Astrocyte (in vitro differentiated cells and primary cell): ENCODE measurements at regions not wholly inside any gene's neighbourhood (a gene's known extent, or its start where the extent isn't known, plus 50 kb on each side); places are given as distances from the start of the nearest gene placed in this dataset.
"Not testable (repeated sequence)": the region's sequence is repeated elsewhere in the genome, so short reads cannot be mapped to it uniquely, and the experiment has no call there.

ENCODE experiments used
- DNase-seq: peaks from one replicate; pipeline ENCODE4 v3.0.0-alpha.2; 2010; ENCODE audit warnings: low read depth
- FAIRE-seq: peaks from 2 replicates; lab custom pipeline; 2011; peaks lifted over from hg19 to GRCh38; lab: Jason Lieb, UNC
- H2AFZ ChIP-seq: 2 replicates; pipeline ENCODE4 v1.6.0; 2012; ENCODE audit warnings: low read depth, low read length, inconsistent platforms
- H3K27ac ChIP-seq: 2 replicates; pipeline ENCODE4 v1.5.1; 2011; ENCODE audit warnings: low read depth, low read length, inconsistent platforms
- H3K27me3 ChIP-seq: 2 replicates; pipeline ENCODE4 v1.6.0; 2011; ENCODE audit warnings: low read length, inconsistent platforms; ENCODE audit not compliant: insufficient read depth
- H3K36me3 ChIP-seq: 2 replicates; pipeline ENCODE4 v1.5.1; 2011; ENCODE audit warnings: low read length, inconsistent platforms; ENCODE audit not compliant: insufficient read depth
- H3K4me1 ChIP-seq: 2 replicates; pipeline ENCODE4 v1.5.1; 2011; ENCODE audit warnings: low read length, inconsistent platforms; ENCODE audit not compliant: insufficient read depth
- H3K4me2 ChIP-seq: 2 replicates; pipeline ENCODE4 v1.6.0; 2012; ENCODE audit warnings: low read length, inconsistent platforms
- H3K4me3 ChIP-seq: 2 replicates; pipeline ENCODE4 v1.5.1; 2011; ENCODE audit warnings: low read depth, mild to moderate bottlenecking, low read length, inconsistent platforms; ENCODE audit not compliant: insufficient read depth
- H3K79me2 ChIP-seq: 2 replicates; pipeline ENCODE4 v1.6.0; 2012; ENCODE audit warnings: mild to moderate bottlenecking, low read length, inconsistent platforms; ENCODE audit not compliant: insufficient read depth
- H3K9ac ChIP-seq: 2 replicates; pipeline ENCODE4 v1.6.0; 2012; ENCODE audit warnings: mild to moderate bottlenecking, low read length, inconsistent platforms
- H3K9me3 ChIP-seq: 2 replicates; pipeline ENCODE4 v1.5.1; 2012; ENCODE audit warnings: low read depth, mild to moderate bottlenecking, low read length, inconsistent platforms; ENCODE audit not compliant: insufficient read depth
- H4K20me1 ChIP-seq: 2 replicates; pipeline ENCODE4 v1.6.0; 2012; ENCODE audit warnings: low read length, inconsistent platforms; ENCODE audit not compliant: insufficient read depth
- H3K27ac Mint-ChIP-seq: one replicate; pipeline ENCODE4 v1.8.0; 2021; ENCODE audit warnings: mild to moderate bottlenecking, mixed read lengths; ENCODE audit not compliant: unreplicated experiment
- H3K27me3 Mint-ChIP-seq: one replicate; pipeline ENCODE4 v1.8.0; 2021; ENCODE audit warnings: low read depth, mixed read lengths; ENCODE audit not compliant: unreplicated experiment
- H3K36me3 Mint-ChIP-seq: one replicate; pipeline ENCODE4 v1.8.0; 2021; ENCODE audit warnings: low read depth, mixed read lengths; ENCODE audit not compliant: unreplicated experiment
- H3K4me1 Mint-ChIP-seq: one replicate; pipeline ENCODE4 v1.8.0; 2021; ENCODE audit warnings: low read depth, mixed read lengths; ENCODE audit not compliant: unreplicated experiment
- H3K4me3 Mint-ChIP-seq: one replicate; pipeline ENCODE4 v1.8.0; 2021; ENCODE audit warnings: mild to moderate bottlenecking, moderate library complexity, mixed read lengths; ENCODE audit not compliant: unreplicated experiment
- H3K9me3 Mint-ChIP-seq: one replicate; pipeline ENCODE4 v1.8.0; 2021; ENCODE audit warnings: mild to moderate bottlenecking, mixed read lengths; ENCODE audit not compliant: unreplicated experiment
- CTCF ChIP-seq: IDR thresholded peaks from 2 replicates; pipeline ENCODE4 v1.5.1; 2011; ENCODE audit warnings: low read depth, mild to moderate bottlenecking, inconsistent platforms, low read length, moderate library complexity; ENCODE audit not compliant: insufficient read depth
- EZH2 ChIP-seq: IDR thresholded peaks from 2 replicates; pipeline ENCODE4 v1.6.1; 2012; ENCODE audit warnings: mild to moderate bottlenecking, low read length, inconsistent platforms; ENCODE audit not compliant: insufficient read depth

- Histone ChIP-seq H3K9me3 (no peaks in the 10 kb centered on the region), H3K4me3 (peak overlapping the region; percentile 54), H3K27ac (no peak overlapping the region), H3K9ac (no peak overlapping the region), H3K36me3 (no peaks in the 10 kb centered on the region), H3K4me2 (peak overlapping the region; percentile 74), H2AFZ (no peak overlapping the region), H3K4me1 (no peaks in the 10 kb centered on the region), H4K20me1 (no peaks in the 10 kb centered on the region), H3K79me2 (no peaks in the 10 kb centered on the region), H3K27me3 (no peaks in the 10 kb centered on the region)
- H3K27me3 Mint-ChIP-seq, result no peaks in the 10 kb centered on the region
- H3K36me3 Mint-ChIP-seq, result no peaks in the 10 kb centered on the region
- FAIRE-seq (no peak), DNase-seq (peak; percentile 8)
- H3K4me3 Mint-ChIP-seq, result no peak overlapping the region
- TF ChIP-seq CTCF, result no peak
- TF ChIP-seq EZH2, result no peak
- peak overlapping the region; percentile 60 for H3K27ac Mint-ChIP-seq
- peaks cover 20% of the 10 kb centered on the region for H3K4me1 Mint-ChIP-seq
- H3K9me3 Mint-ChIP-seq, result peaks cover 7% of the 10 kb centered on the region
Measured at GRCh38 chr4:86451560-86452330, 91.9 kb upstream of the MAPK10 start.

- H3K36me3 ChIP-seq, result no peaks in the 10 kb centered on the region
- H3K4me2 ChIP-seq, result peak overlapping the region; percentile 74
- H3K9ac ChIP-seq, result peak overlapping the region; percentile 58
- TF ChIP-seq EZH2 (no peak), CTCF (no peak)
- no peak for DNase-seq
- no peaks in the 10 kb centered on the region for H3K4me1 ChIP-seq
- Mint-ChIP-seq H3K9me3 (peaks cover 7% of the 10 kb centered on the region), H3K27me3 (no peaks in the 10 kb centered on the region), H3K27ac (no peak overlapping the region), H3K36me3 (no peaks in the 10 kb centered on the region), H3K4me1 (peaks cover 20% of the 10 kb centered on the region), H3K4me3 (no peak overlapping the region)
- H3K27ac ChIP-seq, result no peak overlapping the region
- no peaks in the 10 kb centered on the region for H3K27me3 ChIP-seq
- FAIRE-seq, result no peak
- H3K79me2 ChIP-seq, result no peaks in the 10 kb centered on the region
- H4K20me1 ChIP-seq, result no peaks in the 10 kb centered on the region
- H3K4me3 ChIP-seq, result peak overlapping the region; percentile 54
- H3K9me3 ChIP-seq, result no peaks in the 10 kb centered on the region
- H2AFZ ChIP-seq, result peak overlapping the region; percentile 56
Measured at GRCh38 chr4:86452422-86452891, 92.6 kb upstream of the MAPK10 start.

- Histone ChIP-seq H3K27me3 (no peaks in the 10 kb centered on the region), H3K79me2 (no peaks in the 10 kb centered on the region), H2AFZ (peak overlapping the region; percentile 56), H3K36me3 (no peaks in the 10 kb centered on the region), H3K4me2 (peak overlapping the region; percentile 74), H3K9me3 (no peaks in the 10 kb centered on the region), H3K9ac (peak overlapping the region; percentile 58), H4K20me1 (no peaks in the 10 kb centered on the region), H3K27ac (no peak overlapping the region), H3K4me3 (peak overlapping the region; percentile 54), H3K4me1 (no peaks in the 10 kb centered on the region)
- Mint-ChIP-seq H3K27me3 (no peaks in the 10 kb centered on the region), H3K9me3 (peaks cover 7% of the 10 kb centered on the region), H3K36me3 (no peaks in the 10 kb centered on the region), H3K4me3 (no peak overlapping the region), H3K4me1 (peaks cover 20% of the 10 kb centered on the region), H3K27ac (no peak overlapping the region)
- TF ChIP-seq EZH2, result no peak
- no peak for TF ChIP-seq CTCF
- FAIRE-seq, result no peak
- peak; percentile 20 for DNase-seq
Measured at GRCh38 chr4:86452924-86453531, 93.2 kb upstream of the MAPK10 start.

GRCh38 chr4:86453611-86454072 is 93.8 kb upstream of the MAPK10 start:
- not testable (repeated sequence) for FAIRE-seq, H3K27ac ChIP-seq, H3K27ac Mint-ChIP-seq

More at GRCh38 chr4:86453611-86454072, 93.8 kb upstream of the MAPK10 start:
- not testable (repeated sequence) for DNase-seq, H3K79me2 ChIP-seq, H3K4me1 ChIP-seq, H3K4me3 ChIP-seq, H3K9me3 ChIP-seq, H3K4me2 ChIP-seq, H3K27me3 Mint-ChIP-seq, H3K36me3 ChIP-seq, H3K9me3 Mint-ChIP-seq, H2AFZ ChIP-seq, H3K27me3 ChIP-seq, H3K4me3 Mint-ChIP-seq, H3K9ac ChIP-seq, H4K20me1 ChIP-seq, H3K36me3 Mint-ChIP-seq
- peaks cover 20% of the 10 kb centered on the region for H3K4me1 Mint-ChIP-seq
